ENCODE measurements at regions not wholly inside any gene's neighbourhood (a gene's known extent, or its start where the extent isn't known, plus 50 kb on each side); places are given as distances from the start of the nearest gene placed in this dataset.

- DNase-seq (ENCODE audit: extremely low read depth, low read depth, low spot score), result no peak
Observed at GRCh38 chr6:93974332-93974731, 555.0 kb upstream of the EPHA7 start.

- no peak for DNase-seq (ENCODE audit: extremely low read depth, low read depth, low spot score)
Observed at GRCh38 chr6:93972791-93973190, 553.4 kb upstream of the EPHA7 start.

GRCh38 chr6:93970684-93971083 is 551.3 kb upstream of the EPHA7 start:
- DNase-seq (ENCODE audit: extremely low read depth, low read depth, low spot score), result no peak

- DNase-seq (ENCODE audit: extremely low read depth, low read depth, low spot score), result no peak
Observed at GRCh38 chr6:93968126-93968525, 548.8 kb upstream of the EPHA7 start.

- no peak for DNase-seq (ENCODE audit: extremely low read depth, low read depth, low spot score)
Observed at GRCh38 chr6:93964926-93965325, 545.6 kb upstream of the EPHA7 start.

GRCh38 chr6:93964321-93964720 is 545.0 kb upstream of the EPHA7 start:
- no peak for DNase-seq (ENCODE audit: extremely low read depth, low read depth, low spot score)

- no peak for DNase-seq (ENCODE audit: extremely low read depth, low read depth, low spot score)
Observed at GRCh38 chr6:93962566-93962965, 543.2 kb upstream of the EPHA7 start.

GRCh38 chr6:93954584-93954983 is 535.2 kb upstream of the EPHA7 start:
- DNase-seq (ENCODE audit: extremely low read depth, low read depth, low spot score), result no peak

GRCh38 chr6:93943661-93944060 is 524.3 kb upstream of the EPHA7 start:
- DNase-seq (ENCODE audit: extremely low read depth, low read depth, low spot score), result no peak

GRCh38 chr6:93940381-93940780 is 521.0 kb upstream of the EPHA7 start:
- no peak for DNase-seq (ENCODE audit: extremely low read depth, low read depth, low spot score)

- no peak for DNase-seq (ENCODE audit: extremely low read depth, low read depth, low spot score)
Observed at GRCh38 chr6:93932175-93932574, 512.8 kb upstream of the EPHA7 start.

- no peak for DNase-seq (ENCODE audit: extremely low read depth, low read depth, low spot score)
Observed at GRCh38 chr6:93927731-93928130, 508.4 kb upstream of the EPHA7 start.

- DNase-seq (ENCODE audit: extremely low read depth, low read depth, low spot score), result no peak
Observed at GRCh38 chr6:93919365-93919764, 500.0 kb upstream of the EPHA7 start.

- DNase-seq (ENCODE audit: extremely low read depth, low read depth, low spot score), result no peak
Observed at GRCh38 chr6:93918258-93918657, 498.9 kb upstream of the EPHA7 start.

- DNase-seq (ENCODE audit: extremely low read depth, low read depth, low spot score), result no peak
Observed at GRCh38 chr6:93917216-93917615, 497.9 kb upstream of the EPHA7 start.

GRCh38 chr6:93916716-93917115 is 497.4 kb upstream of the EPHA7 start:
- DNase-seq (ENCODE audit: extremely low read depth, low read depth, low spot score), result no peak

GRCh38 chr6:93915961-93916360 is 496.6 kb upstream of the EPHA7 start:
- DNase-seq (ENCODE audit: extremely low read depth, low read depth, low spot score), result no peak

GRCh38 chr6:93902517-93902916 is 483.2 kb upstream of the EPHA7 start:
- DNase-seq (ENCODE audit: extremely low read depth, low read depth, low spot score), result no peak

GRCh38 chr6:93900142-93900541 is 480.8 kb upstream of the EPHA7 start:
- DNase-seq (ENCODE audit: extremely low read depth, low read depth, low spot score), result no peak

GRCh38 chr6:93896081-93896480 is 476.7 kb upstream of the EPHA7 start:
- DNase-seq (ENCODE audit: extremely low read depth, low read depth, low spot score), result no peak

- no peak for DNase-seq (ENCODE audit: extremely low read depth, low read depth, low spot score)
Observed at GRCh38 chr6:93894521-93894920, 475.2 kb upstream of the EPHA7 start.

GRCh38 chr6:93889713-93890112 is 470.4 kb upstream of the EPHA7 start:
- DNase-seq (ENCODE audit: extremely low read depth, low read depth, low spot score), result no peak

GRCh38 chr6:93886416-93886815 is 467.1 kb upstream of the EPHA7 start:
- no peak for DNase-seq (ENCODE audit: extremely low read depth, low read depth, low spot score)

- no peak for DNase-seq (ENCODE audit: extremely low read depth, low read depth, low spot score)
Observed at GRCh38 chr6:93859971-93860370, 440.6 kb upstream of the EPHA7 start.

Data from glomerular endothelial cell (primary cell).